Neural cell (in vitro differentiated cells): ENCODE measurements at regions not wholly inside any gene's neighbourhood (a gene's known extent, or its start where the extent isn't known, plus 50 kb on each side); places are given as distances from the start of the nearest gene placed in this dataset.

ENCODE experiments used
- CTCF ChIP-seq: fragments of 450-650 bp; IDR thresholded peaks from 2 replicates; pipeline ENCODE4 v1.5.1; 2014; ENCODE audit warnings: antibody characterized with exemption, mild to moderate bottlenecking, moderate library complexity; ENCODE audit not compliant: poor library complexity, severe bottlenecking
- MXI1 ChIP-seq: fragments of 450-650 bp; conservative IDR thresholded peaks from 2 replicates; pipeline ENCODE4 v1.6.1; 2014; ENCODE audit warnings: antibody characterized with exemption, mild to moderate bottlenecking; ENCODE audit not compliant: poor library complexity, severe bottlenecking
- REST ChIP-seq: IDR thresholded peaks from 2 replicates; pipeline ENCODE4 v1.6.1; 2012; ENCODE audit warnings: borderline replicate concordance
- TAF1 ChIP-seq: IDR thresholded peaks from 2 replicates; pipeline ENCODE4 v1.6.1; 2012; ENCODE audit warnings: low read depth

GRCh38 chr4:10929818-10930217 lies 245.2 kb upstream of the CLNK start:
- TF ChIP-seq CTCF (no peak), TAF1 (no peak), REST (no peak), MXI1 (no peak)
